Panc1 (cell line): ENCODE measurements at regions not wholly inside any gene's neighbourhood (a gene's known extent, or its start where the extent isn't known, plus 50 kb on each side); places are given as distances from the start of the nearest gene placed in this dataset.

Experiments
- ATAC-seq: fragments of 200-7000 bp; cut with Tn5 transposase; 2 replicates; pipeline ENCODE4 v1.9.1; 2020; ENCODE audit warnings: mild to moderate bottlenecking, moderate library complexity
- BruUV-seq: library from RNA; stranded (reverse); fragments of 400-500 nt; replicated peaks from 2 replicates; lab custom pipeline; 2021; lab: Mats Ljungman, UMichigan
- CTCF ChIA-PET: fragments of 300-600 bp; sonication (Branson Sonifier 250); formaldehyde crosslinking; loops from one replicate; lab custom pipeline; 2022; ENCODE audit warnings: antibody characterized with exemption; lab: Charles Lee
- POLR2A ChIA-PET: fragments of 300-600 bp; sonication (Branson Sonifier 250); formaldehyde crosslinking; loops from one replicate; lab custom pipeline; 2022; ENCODE audit warnings: antibody characterized with exemption; lab: Charles Lee
- DNase-seq: peaks from one replicate; pipeline ENCODE4 v3.0.0-alpha.2; 2010; ENCODE audit warnings: low read depth, low spot score
- H3K27ac ChIP-seq: 2 replicates; pipeline ENCODE4 v1.5.1; 2011; ENCODE audit warnings: mild to moderate bottlenecking, low read length, inconsistent platforms
- H3K27me3 ChIP-seq: fragments of 200-500 bp; sonication (Bioruptor generic); 2 replicates; pipeline ENCODE4 v1.6.0; 2014; ENCODE audit warnings: low read length, inconsistent platforms; ENCODE audit not compliant: control insufficient read depth, insufficient read depth
- H3K36me3 ChIP-seq: fragments of 200-500 bp; sonication (Bioruptor generic); 2 replicates; pipeline ENCODE4 v1.5.1; 2014; ENCODE audit warnings: inconsistent platforms, mild to moderate bottlenecking, low read length, moderate library complexity; ENCODE audit not compliant: control insufficient read depth, insufficient read depth
- H3K4me1 ChIP-seq: 2 replicates; pipeline ENCODE4 v1.5.1; 2011; ENCODE audit warnings: inconsistent platforms, mild to moderate bottlenecking, low read length, moderate library complexity; ENCODE audit not compliant: control insufficient read depth, insufficient read depth
- H3K4me3 ChIP-seq, 2 experiments: 2 replicates each; pipeline ENCODE4 v1.5.1; 2011 to 2012; ENCODE audit warnings: low read depth in 2 of 2, low read length in 2 of 2, mild to moderate bottlenecking in 2 of 2, inconsistent platforms in 1 of 2, moderate library complexity in 1 of 2
- H3K9me3 ChIP-seq: fragments of 200-500 bp; sonication (Bioruptor generic); 2 replicates; pipeline ENCODE4 v1.5.1; 2014; ENCODE audit warnings: low read depth, mild to moderate bottlenecking, inconsistent platforms, low read length, moderate library complexity; ENCODE audit not compliant: control insufficient read depth, insufficient read depth
- POLR2AphosphoS5 ChIP-seq: IDR thresholded peaks from 2 replicates; pipeline ENCODE4 v1.6.1; 2012; ENCODE audit warnings: mild to moderate bottlenecking, low read depth, low read length, moderate library complexity
- SIN3A ChIP-seq: IDR thresholded peaks from 2 replicates; pipeline ENCODE4 v1.6.1; 2012; ENCODE audit warnings: low read depth, mild to moderate bottlenecking, low read length, moderate library complexity, borderline replicate concordance; ENCODE audit not compliant: insufficient read depth
- TCF7L2 ChIP-seq: IDR thresholded peaks from 2 replicates; pipeline ENCODE4 v1.6.1; 2011; ENCODE audit warnings: mild to moderate bottlenecking, low read depth, low read length, inconsistent platforms
- in situ Hi-C: cut with HindIII; loops from 2 replicates; pipeline ENCODE4 v1.10.0; 2016; ENCODE audit warnings: low sequenced_read_pairs, low pct_unique_long_range_greater_than_20kb
- intact Hi-C: fragments of 100-400 bp; cut with micrococcal nuclease; formaldehyde crosslinking; loops from one replicate; pipeline ENCODE4 v1.10.0; 2022; ENCODE audit not compliant: unreplicated experiment
- TF ChIP-seq, protein P1 (sequence below): fragments of 450-650 bp; IDR thresholded peaks from 2 replicates; pipeline ENCODE4 v1.5.1; 2017; ENCODE audit warnings: mild to moderate bottlenecking
- TF ChIP-seq, protein P2 (sequence below), 2 experiments: IDR thresholded peaks; 2 replicates each; pipeline ENCODE4 v1.6.1; 2011 to 2012; ENCODE audit warnings: low read depth in 2 of 2, control low read depth in 1 of 2, low read length in 1 of 2, mild to moderate bottlenecking in 1 of 2, moderate library complexity in 1 of 2; ENCODE audit not compliant: insufficient read depth in 1 of 2

DNA sequence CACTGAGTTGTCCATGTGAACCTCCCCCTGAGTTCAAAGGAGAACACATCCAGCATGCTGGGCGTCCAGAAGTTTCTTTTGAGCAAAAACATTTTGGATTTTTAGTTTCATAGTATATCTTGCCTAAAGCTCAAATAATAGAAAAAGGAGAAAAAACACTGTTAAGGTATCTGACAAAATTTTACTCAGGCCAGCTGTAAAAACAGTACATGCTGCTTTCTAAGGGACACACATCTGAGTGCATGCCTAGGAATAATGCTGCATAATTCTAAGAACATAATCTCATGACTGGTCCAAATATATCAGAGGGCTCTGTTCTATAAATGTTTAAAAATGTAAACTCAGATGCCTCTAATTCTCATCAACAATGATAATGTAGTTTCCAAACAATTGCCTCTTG is 561.3 kb upstream of the INTU start:
- in situ Hi-C loops, result no loop called here
- TF ChIP-seq POLR2AphosphoS5 (no peak), SIN3A (no peak), TCF7L2 (no peak)
- TF ChIP-seq, protein P1, sequence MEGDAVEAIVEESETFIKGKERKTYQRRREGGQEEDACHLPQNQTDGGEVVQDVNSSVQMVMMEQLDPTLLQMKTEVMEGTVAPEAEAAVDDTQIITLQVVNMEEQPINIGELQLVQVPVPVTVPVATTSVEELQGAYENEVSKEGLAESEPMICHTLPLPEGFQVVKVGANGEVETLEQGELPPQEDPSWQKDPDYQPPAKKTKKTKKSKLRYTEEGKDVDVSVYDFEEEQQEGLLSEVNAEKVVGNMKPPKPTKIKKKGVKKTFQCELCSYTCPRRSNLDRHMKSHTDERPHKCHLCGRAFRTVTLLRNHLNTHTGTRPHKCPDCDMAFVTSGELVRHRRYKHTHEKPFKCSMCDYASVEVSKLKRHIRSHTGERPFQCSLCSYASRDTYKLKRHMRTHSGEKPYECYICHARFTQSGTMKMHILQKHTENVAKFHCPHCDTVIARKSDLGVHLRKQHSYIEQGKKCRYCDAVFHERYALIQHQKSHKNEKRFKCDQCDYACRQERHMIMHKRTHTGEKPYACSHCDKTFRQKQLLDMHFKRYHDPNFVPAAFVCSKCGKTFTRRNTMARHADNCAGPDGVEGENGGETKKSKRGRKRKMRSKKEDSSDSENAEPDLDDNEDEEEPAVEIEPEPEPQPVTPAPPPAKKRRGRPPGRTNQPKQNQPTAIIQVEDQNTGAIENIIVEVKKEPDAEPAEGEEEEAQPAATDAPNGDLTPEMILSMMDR, result no peak
- TF ChIP-seq, protein P2, sequence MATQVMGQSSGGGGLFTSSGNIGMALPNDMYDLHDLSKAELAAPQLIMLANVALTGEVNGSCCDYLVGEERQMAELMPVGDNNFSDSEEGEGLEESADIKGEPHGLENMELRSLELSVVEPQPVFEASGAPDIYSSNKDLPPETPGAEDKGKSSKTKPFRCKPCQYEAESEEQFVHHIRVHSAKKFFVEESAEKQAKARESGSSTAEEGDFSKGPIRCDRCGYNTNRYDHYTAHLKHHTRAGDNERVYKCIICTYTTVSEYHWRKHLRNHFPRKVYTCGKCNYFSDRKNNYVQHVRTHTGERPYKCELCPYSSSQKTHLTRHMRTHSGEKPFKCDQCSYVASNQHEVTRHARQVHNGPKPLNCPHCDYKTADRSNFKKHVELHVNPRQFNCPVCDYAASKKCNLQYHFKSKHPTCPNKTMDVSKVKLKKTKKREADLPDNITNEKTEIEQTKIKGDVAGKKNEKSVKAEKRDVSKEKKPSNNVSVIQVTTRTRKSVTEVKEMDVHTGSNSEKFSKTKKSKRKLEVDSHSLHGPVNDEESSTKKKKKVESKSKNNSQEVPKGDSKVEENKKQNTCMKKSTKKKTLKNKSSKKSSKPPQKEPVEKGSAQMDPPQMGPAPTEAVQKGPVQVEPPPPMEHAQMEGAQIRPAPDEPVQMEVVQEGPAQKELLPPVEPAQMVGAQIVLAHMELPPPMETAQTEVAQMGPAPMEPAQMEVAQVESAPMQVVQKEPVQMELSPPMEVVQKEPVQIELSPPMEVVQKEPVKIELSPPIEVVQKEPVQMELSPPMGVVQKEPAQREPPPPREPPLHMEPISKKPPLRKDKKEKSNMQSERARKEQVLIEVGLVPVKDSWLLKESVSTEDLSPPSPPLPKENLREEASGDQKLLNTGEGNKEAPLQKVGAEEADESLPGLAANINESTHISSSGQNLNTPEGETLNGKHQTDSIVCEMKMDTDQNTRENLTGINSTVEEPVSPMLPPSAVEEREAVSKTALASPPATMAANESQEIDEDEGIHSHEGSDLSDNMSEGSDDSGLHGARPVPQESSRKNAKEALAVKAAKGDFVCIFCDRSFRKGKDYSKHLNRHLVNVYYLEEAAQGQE (IDR thresholded peaks at IDR 0.05; ENCODE audit: insufficient read depth in 1 of 2, low read depth in 2 of 2, low read length in 1 of 2), result no peak
- H3K4me1 ChIP-seq, result no peaks in the 10 kb centered on the region
- no peaks in the 10 kb centered on the region for H3K27me3 ChIP-seq
- POLR2A ChIA-PET, result no interaction called here
- no peaks in the 10 kb centered on the region for H3K36me3 ChIP-seq
- CTCF ChIA-PET, result no interaction called here
- no peak for ATAC-seq
- no peak for DNase-seq
- no peaks in the 10 kb centered on the region for H3K9me3 ChIP-seq
- no peak overlapping the region for H3K4me3 ChIP-seq
- intact Hi-C loops, result no loop called here
- BruUV-seq, result no TSS peak
- no peak overlapping the region for H3K27ac ChIP-seq

DNA sequence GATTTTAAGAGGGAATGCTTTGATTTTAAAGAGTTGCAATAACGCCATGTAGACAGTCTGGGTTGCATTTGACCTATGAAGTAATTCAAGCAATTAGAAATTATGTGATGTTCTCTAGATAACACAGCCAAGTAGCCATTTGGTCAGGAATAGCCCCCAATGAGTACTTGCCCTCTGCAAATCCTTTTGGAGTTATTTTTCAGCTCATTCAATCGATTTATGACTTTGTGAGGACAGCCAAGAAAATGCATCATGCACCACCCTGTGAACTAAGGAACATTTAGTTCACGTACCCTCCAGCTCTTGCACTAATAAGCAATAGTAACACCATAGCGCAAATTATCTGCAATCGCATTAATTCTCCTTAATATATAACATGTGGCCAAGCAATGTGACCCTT is 552.6 kb upstream of the INTU start:
- Histone ChIP-seq H3K27me3 (no peaks in the 10 kb centered on the region), H3K4me1 (no peaks in the 10 kb centered on the region), H3K9me3 (no peaks in the 10 kb centered on the region), H3K36me3 (no peaks in the 10 kb centered on the region), H3K27ac (no peak overlapping the region), H3K4me3 (no peak overlapping the region)
- ChIA-PET CTCF (no interaction called here), POLR2A (no interaction called here)
- no TSS peak for BruUV-seq
- ATAC-seq, result no peak
- intact Hi-C loops, result no loop called here
- DNase-seq, result no peak
- TF ChIP-seq POLR2AphosphoS5, result no peak
- no peak for TF ChIP-seq SIN3A
- TF ChIP-seq, protein P2 (IDR thresholded peaks at IDR 0.05; ENCODE audit: insufficient read depth in 1 of 2, low read depth in 2 of 2, low read length in 1 of 2), result no peak
- TF ChIP-seq, protein P1, result no peak
- TF ChIP-seq TCF7L2, result no peak
- in situ Hi-C loops, result no loop called here
